ENCODE measurements at regions not wholly inside any gene's neighbourhood (a gene's known extent, or its start where the extent isn't known, plus 50 kb on each side); places are given as distances from the start of the nearest gene placed in this dataset.

DNA sequence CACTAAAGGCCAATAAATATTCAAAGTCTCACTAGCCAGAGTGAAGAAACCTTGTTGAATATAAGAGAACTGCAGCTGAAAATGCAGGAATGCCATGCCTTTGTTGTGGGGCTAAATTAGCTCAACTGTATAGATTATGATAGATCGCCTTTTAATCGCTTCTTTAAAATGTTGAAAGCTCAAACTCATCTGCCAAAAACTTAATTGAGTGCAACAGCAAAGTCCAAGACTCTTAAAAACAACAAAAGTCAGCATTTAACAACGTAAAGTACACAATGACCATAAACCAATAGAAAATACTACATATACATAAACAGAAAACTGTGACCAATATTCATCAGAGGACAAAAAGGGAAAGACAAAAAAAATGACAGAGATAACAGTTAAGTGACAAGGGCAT lies 585.0 kb upstream of the CDH6 start:
- TF ChIP-seq GATA2 (IDR thresholded peaks at IDR 0.05; ENCODE audit: low read depth, low read length) (no peak), GATA3 (IDR thresholded peaks at IDR 0.05; ENCODE audit: low read depth, low read length) (no peak)
